ENCODE measurements at regions not wholly inside any gene's neighbourhood (a gene's known extent, or its start where the extent isn't known, plus 50 kb on each side); places are given as distances from the start of the nearest gene placed in this dataset.
"Not testable (repeated sequence)": the region's sequence is repeated elsewhere in the genome, so short reads cannot be mapped to it uniquely, and the experiment has no call there.

DNA sequence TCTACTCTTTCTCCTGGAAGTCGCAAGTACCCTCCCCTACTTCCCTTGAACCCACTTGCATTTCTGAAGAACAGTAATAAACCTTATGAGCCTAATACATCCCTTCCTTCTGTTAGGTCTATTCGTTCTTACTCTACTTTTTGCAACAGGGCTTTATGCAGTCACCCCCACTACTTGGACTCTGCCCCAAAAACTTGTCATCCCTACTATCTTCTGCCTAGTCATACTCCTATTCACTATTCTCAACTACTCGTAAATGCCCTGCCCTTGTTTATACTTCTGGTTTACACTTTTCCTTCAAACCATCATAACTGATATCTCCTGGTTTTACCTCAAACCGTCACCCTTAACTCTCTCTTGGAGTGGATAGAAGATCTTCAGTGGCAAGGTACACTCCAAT lies 55.2 kb upstream of the SLIT2 start:
- no peak for DNase-seq

DNA sequence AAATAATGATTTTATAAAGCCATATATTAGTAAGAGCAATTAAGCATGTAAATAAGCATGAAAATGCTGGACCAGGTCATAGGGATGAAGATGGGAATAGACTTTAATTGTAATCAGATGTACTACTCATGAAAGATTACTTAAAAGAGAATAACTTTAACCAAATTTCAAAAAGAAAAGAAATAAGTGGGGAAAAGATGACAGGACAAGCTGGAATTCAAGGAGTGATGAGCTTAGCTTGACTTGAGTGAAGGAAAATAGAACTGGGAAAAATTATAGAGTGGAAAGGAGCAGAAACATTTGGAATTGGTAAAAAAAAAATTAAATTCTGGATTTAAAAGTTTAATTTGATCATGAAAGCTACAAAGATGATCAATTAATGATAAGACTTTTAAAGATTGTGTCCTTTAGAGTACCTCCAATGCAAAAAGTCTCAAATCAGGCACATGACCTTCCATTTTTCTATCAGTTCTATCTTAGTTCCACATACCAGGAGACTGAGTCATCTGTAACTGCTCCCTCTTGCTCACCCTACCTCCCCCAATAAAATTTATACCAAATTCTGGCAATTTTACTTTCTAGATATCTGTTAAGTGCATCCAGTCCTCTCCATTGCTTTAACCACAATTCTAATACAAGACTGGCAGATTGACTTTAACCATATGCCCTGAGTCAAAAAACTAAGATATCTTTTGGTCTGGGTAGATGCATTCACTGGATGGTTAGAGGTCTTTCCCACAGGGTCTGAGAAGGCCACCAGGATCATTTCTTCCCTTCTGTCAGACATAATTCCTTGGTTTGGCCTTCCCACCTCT lies 56.4 kb upstream of the SLIT2 start:
- DNase-seq, result no peak

DNA sequence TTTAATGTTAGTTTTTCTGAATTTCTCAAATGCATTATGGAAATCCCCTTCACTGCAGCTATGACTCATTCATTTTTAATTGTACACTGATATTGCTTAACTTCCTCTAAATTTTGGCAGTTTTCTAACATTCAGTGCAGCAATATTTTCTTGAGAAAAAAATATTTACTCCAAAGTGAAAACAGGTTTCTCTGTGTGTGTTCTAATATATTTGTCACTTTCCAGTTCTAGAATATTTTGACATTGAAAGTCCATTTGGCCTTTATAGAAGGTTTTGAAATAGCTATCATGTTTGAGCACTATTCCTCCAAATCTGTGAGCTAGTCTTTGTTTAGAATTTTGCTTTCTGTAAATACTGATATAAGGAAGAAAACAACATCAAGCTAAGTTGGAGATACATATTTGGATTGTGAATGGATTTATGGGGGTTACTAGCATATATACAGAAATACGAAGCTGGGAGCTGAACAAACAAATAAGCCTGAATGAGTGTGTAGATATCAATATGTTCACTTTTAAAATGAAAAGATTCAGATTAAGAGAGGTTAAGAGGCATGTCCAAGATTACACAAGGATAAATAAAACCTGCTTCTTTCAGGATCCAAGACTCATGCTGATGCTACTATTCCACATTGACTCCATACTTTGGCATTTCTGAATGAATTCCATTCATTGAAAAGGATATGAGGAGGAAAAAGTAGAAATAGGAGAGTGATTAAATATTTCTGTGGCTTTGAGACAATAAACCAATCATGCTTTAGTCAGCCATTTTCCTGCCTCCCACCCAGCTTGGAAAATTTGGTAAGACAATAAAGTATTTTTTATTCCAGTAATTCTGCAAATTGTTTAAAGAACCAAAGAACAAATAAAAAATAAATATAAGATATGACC lies 57.3 kb upstream of the SLIT2 start:
- no peak for DNase-seq

DNA sequence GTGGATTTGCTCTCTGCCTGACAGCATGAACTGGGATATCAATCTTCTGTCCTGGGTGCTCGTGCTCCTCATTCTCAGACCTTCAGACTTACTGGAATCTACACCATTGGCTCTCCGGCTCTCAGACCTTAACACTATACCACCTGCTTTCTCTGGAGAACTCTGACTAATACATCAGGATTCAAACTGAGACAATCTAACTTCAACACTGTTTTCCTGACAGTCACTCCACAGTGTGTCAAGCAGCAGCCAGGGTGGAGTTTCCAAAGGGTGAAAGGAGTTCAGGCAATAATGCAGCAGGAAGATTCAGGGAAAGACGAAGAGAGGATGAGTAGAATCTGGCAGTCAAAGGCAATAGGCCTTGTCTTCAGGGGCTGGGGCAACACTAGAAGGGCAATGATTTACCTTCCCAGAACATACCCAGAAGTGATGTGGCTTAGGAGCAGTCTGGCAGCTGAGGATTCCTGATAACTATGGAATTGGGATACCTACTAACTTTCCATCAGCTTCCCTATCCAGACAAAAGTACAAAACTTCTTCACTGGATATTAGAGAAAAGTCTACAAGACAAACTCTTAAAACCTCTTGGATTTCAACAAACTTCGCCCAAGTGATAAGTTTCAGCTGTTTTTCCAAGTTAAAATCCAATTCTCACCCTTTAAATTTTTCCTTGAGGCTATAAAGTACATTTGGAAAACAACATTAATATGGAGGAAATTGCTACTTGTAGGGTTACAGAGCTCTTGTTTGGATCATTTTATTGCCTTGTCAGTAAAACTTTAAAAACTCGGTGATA lies 58.4 kb upstream of the SLIT2 start:
- DNase-seq, result no peak

DNA sequence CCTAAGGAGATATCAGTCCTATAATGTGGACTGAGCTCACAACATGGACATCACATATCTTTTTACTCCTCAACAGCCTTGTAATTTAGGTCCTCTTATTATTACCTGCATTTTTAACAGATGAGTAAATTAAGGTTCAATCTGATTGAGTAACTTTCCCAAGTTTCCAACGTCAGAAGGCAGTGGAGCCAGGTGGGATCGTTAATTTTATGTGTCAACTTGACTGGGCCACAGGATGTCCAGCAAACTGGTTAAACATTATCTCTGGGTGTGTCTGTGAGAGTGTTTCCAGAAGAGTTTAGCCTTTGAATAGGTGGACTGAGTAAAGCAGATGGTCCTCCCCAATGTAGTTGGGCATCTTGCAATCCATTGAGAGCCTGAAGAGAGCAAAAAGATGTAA lies 59.0 kb upstream of the SLIT2 start:
- no peak for DNase-seq

DNA sequence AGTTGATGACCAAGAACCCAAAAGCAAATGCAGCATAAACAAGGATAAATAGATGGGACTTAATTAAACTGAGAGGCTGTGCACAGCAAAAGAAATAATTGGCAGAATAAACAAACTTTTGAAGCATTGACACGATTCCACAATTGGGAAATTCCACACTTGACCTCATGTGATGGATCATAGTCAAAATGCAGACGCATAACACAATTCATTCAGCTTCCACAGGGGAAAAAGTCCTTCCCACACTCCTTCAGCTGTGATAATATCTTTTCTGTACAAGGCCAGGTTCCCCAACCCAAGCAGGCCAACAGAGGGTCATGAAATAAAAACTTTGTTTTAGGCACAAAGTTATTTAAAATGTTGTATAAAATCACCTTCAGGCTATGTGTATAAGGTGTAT lies 66.6 kb upstream of the SLIT2 start:
- DNase-seq, result no peak

DNA sequence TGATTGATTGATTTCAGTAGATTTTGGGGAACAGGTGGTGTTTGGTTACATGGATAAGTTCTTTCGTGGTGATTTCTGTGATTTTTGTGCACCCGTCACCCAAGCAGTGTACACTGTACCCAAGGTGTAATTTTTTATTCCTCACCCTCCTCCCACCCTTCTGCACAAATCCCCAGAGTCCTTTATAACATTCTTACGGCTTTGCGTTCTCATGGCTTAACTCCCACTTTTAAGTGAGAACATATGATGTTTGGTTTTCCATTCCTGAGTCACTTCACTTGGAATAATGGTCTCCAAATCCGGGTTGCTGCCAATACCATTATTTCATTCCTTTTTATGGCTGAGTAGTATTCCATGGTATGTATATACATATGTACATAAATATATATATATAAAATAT lies 68.6 kb upstream of the SLIT2 start:
- DNase-seq, result not testable (repeated sequence)

DNA sequence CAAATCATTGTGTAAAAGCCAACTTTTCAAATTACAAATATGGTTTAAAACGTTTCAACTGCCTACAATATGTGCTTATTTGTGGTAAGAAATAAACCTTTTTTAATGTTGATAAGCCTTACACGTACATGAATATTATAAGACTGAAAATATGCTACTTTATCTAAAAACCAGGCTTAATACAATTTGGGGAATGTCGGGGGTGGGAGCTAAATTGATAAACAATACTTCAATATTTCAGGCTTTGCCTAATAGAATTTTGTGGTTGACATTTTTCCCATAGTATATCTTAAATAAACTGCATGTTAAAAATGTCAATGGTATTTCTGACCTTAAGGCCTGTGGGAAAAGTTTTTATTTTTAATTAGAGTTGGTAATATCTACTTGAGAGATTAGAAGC lies 69.8 kb upstream of the SLIT2 start:
- DNase-seq, result no peak

DNA sequence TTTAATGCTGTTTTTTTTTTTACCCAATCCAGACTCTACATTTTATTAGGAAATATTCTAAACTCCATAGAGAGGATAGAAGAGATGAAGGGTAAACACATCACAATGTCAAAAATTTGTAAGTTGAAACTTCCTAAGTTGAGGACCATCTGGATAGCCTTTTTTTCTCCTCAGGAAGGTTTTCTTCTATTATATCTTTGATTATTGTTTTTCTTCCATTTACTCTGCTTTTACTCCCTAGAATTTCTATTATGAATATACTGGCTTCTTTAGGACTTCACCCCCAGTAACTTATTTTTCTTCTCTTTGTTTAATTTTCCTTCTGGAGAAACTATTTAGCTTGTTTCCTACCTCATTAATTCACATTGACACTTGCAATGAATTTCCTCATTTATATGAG lies 71.2 kb upstream of the SLIT2 start:
- DNase-seq, result no peak

DNA sequence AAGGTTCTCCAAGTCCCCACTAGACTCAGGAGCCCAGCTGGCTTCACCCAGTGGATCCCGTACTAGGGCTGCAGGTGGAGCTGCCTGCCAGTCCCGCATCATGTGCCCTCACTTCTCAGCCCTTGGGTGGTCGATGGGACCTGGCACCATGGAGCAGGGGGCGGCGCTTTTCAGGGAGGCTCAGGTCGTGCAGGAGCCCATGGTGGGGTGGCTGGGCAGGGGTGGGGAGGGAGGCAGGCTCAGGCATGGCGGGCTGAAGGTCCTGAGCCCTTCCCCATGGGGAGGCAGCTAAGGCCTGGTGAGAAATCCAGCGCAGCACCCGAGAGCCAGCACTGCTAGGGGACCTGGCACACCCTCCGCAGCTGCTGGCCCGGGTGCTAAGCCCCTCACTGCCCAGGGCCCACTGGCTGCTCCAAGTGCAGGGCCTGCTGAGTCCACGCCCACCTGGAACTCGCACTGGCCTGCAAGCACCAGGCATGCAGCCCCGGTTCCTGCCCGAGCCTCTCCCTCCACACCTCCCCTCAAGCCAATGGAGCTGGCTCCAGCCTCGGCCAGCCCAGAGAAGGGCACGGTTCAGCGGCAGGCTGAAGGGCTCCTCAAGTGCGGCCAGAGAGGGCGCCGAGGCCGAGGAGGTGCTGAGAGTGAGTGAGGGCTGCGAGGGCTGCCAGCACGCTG lies 72.7 kb upstream of the SLIT2 start:
- no peak for DNase-seq

DNA sequence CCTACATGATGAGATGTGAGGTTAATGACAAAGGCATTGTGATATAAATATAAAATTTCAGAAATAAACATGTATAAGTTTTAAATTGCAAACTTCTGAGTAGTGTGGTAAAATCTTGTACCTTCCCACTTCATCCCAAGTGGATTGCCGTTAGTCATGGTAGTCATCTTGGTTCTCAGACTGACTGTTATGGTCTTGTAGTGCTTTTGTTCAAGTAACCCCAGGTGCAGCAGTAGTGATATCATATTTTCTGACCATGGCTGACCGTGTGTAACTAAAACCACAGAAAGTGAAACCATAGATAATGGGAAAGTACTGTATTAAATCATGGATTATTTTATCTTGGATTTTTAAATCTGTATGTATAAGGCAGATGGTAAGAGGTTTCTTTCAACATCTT lies 74.8 kb upstream of the SLIT2 start:
- DNase-seq, result no peak

DNA sequence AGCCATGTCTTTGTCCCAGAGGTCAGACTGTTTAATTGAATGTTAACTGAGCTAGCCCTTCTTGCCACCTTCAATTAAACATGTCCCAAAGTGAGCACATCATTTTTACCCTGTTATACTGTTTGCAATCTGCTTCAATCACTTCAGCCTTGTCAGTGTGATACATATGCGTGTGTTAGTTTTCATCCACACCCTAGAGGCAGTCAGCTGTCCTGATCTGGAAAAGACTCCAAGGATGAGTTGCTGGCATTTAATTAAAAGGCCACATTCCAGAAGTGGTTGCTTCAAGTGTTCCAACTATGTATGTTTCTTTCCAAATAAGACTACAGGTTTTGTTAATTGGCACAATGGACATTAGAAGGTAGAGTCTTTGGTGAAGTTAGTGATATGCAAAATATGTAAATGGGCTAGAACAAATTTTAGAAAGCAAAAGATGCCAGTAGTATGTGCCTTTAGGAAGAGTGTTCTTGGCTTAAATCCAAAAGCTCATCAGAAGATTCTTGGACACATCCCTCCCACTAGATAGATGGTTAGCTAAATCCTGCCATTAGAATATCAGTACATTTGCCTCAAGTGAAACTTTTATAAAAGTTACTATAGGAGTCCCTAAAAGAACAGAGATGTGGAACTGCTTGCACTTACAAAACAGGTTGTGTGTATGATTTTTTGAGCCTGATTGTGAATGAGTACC lies 79.5 kb upstream of the SLIT2 start:
- no peak for DNase-seq

DNA sequence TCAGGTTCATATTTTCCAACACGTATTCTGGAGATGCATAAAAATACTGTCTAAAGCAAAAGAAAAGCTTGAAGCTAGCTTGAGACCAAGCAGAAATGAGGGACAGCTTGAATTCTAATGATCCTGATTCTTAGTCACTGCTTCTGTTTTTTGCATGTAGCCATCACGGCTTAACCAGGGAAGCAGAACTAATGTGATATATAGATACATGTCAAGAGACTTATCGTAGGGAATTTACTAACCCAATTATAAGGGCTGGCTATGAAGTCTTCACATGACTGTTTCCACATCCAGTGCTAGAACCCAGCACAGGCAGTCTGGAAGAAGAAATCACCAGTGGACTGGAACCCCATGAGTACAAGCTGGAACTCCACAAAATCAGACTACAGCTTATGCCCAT lies 85.2 kb upstream of the SLIT2 start:
- no peak for DNase-seq

DNA sequence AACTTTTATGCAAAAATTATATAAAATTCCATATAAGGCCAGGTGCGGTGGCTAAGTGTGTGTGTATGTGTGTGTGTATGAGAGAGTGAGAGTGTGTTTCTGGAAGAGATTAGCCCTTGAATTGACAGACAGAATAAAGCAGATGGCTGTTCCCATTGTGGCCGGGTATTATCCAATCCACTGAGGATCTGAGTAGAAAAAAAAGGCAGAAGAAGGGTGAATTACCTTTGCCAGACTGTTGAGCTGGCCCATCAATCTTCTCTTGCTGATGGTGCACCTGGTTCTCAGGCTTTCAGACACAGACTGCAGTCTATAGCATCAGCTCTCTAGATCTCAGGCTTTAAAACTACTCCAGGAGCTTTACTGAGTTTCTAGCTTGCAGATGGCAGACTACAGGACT lies 92.2 kb upstream of the SLIT2 start:
- DNase-seq, result no peak

DNA sequence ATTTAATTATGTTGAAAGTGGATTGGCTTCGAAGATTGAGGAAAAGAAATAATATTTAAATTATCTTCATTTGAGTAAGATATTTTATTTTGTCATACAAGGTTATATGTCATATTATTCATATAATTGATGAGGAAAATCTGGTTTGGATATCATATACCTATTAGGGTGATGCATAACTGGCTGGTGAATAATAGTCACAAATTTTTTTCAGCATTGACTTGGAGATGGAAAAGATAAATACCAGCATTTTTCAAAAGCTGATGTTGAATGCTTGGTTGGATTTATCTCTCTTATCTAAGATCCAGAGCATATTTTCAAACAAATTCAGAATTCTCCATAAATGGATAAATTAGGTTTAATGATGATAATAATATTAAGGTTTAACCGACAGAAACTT lies 93.5 kb upstream of the SLIT2 start:
- no peak for DNase-seq

DNA sequence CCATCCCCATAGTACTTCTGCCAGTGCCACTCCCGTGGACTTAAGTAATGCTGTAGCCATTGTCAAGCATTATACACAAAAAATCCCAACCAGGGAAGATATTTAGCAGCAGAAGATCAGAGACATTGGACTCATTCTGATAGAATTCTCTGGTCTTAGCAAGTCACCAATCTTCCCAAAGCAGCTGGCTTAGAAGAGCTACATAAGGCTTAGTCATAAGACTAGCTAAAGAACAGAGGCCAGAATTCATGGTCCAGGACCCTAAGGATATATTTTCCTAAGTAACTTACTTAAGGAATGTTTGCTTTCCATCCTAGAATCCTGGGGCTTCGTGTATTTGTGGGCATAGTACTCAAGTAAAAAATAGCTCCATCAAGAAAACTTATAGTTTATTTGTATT lies 100.3 kb upstream of the SLIT2 start:
- no peak for DNase-seq

DNA sequence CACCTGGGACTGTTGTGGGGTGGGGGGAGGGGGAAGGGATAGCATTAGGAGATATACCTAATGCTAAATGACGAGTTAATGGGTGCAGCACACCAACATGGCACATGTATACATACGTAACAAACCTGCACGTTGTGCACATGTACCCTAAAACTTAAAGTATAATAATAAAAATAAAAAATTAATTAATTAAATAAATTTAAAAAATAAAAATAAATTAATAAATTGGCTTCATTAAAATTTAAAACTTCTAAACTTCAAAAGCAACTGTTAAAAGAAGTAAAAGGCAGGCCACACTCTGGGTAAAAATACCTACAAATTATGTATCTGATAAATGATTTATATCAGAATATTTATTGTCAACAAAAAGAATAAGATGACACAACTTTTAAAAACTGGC lies 102.6 kb upstream of the SLIT2 start:
- not testable (repeated sequence) for DNase-seq

DNA sequence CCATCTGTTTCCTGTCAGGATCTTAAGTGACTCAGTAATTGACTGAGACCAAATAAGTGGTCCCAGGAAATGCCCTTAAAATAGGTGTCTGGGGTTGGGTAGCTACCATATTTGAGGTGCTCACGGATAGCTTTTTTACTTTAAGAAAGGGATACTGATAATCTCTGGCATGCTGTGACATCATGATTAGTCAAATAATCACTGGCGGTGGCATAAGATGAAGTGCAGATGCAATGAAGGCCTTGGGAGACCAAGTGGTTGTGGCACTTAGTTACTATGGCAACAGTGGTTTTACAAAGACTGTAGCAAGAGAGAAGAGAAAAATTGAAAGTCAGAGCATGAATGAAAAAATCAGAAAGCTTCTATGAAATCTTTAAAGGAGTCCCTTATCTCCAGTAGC lies 114.5 kb upstream of the SLIT2 start:
- DNase-seq, result no peak

DNA sequence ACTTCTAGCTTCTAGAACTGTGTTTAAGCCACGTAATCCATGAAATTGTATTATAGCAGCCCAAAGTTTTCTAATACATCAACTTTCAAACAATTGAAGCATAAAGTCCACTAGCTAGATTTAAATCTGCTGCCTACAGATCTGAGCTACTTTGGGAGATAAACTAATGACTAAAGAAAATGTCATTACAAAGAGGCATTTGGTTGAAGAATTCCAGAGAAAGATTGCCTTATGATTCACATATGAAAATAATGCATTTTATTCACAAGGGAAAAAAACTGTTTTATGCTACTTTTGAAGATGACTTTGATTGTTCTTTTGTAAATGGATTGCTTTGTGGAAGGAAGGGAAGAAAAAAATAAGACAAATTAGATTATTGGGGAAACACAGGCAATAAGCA lies 124.1 kb upstream of the SLIT2 start:
- DNase-seq, result no peak

DNA sequence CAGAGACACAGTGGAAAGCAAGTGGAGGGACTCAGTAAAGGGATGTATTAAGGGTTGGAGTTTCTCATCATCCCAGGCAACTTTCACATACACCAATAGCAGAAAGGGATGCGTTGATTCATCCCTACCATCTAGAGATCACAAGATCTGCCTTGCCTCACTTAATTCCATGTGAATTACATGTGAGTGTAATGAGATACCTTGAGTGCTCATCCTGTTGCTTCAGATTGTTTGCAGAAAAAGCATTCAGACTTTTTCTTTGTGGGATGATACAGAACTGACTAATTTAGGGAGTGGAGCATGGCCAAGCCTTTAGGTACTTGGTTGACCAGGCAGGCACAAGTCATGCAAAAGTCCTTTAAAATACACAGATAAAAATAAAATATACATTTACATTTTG lies 124.8 kb upstream of the SLIT2 start:
- DNase-seq, result no peak

DNA sequence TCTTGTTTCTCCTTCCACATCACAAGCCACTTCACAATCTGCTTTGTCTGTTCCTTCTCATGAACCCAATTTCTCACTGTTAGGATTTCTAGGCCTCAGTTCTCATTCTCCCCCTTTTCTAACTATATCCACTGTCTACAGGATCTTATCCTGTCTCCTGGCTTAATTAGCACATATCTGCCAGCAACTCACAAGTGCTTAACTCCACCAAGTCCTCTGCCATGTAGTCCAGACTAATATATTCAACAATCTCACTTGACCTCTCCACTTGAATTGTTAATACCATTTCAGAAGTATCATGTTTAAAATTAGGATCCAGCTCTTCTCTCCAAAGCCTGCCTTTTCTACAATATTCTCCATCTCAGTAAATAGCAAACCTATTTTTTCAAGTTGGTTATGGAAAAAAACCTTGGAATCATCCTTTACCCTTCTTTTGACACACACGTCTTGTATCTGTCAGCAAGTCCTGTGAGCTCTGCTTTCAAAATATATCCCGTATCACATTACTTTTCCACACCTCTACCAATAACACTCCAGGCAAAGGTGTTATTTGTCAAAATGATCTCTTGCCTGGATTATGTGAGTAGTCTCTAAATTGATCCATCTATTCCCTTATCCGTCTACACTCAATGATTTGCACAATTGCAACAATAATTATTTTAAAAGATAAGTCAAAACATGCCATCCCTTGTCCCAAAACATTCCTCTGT lies 127.2 kb upstream of the SLIT2 start:
- no peak for DNase-seq
